HCT116 (cell line): ENCODE measurements at regions not wholly inside any gene's neighbourhood (a gene's known extent, or its start where the extent isn't known, plus 50 kb on each side); places are given as distances from the start of the nearest gene placed in this dataset.
A peak's percentile ranks its signal among the peaks of the same experiment; 100 is the strongest.

Experiments
- CEBPB ChIP-seq: IDR thresholded peaks from 2 replicates; pipeline ENCODE4 v1.6.1; 2012; ENCODE audit warnings: low read depth
- EGR1 ChIP-seq: IDR thresholded peaks from 2 replicates; pipeline ENCODE4 v1.6.1; 2012; ENCODE audit warnings: low read depth
- EZH2 ChIP-seq: fragments of 200-600 bp; sonication (generic); IDR thresholded peaks from 2 replicates; pipeline ENCODE4 v1.6.1; 2017; ENCODE audit warnings: antibody characterized with exemption, mixed run types
- POLR2A ChIP-seq: IDR thresholded peaks from 2 replicates; pipeline ENCODE4 v1.7.0; 2011; ENCODE audit warnings: borderline replicate concordance; ENCODE audit not compliant: insufficient read depth, insufficient read length; ENCODE audit errors: extremely low read depth
- POLR2AphosphoS5 ChIP-seq: IDR thresholded peaks from 2 replicates; pipeline ENCODE4 v1.6.1; 2011; ENCODE audit warnings: mild to moderate bottlenecking, low read depth, low read length, moderate library complexity
- SP1 ChIP-seq: IDR thresholded peaks from 2 replicates; pipeline ENCODE4 v1.6.1; 2012; ENCODE audit warnings: low read depth
- YY1 ChIP-seq: IDR thresholded peaks from 2 replicates; pipeline ENCODE4 v1.6.1; 2011; ENCODE audit warnings: low read length, low read depth, moderate library complexity, mild to moderate bottlenecking; ENCODE audit not compliant: insufficient replicate concordance; ENCODE audit errors: extremely low read depth
- ZNF274 ChIP-seq: fragments of 200-500 bp; sonication (Bioruptor generic); IDR thresholded peaks from 2 replicates; pipeline ENCODE4 v1.6.1; 2014; ENCODE audit warnings: mild to moderate bottlenecking, low read depth, low read length, inconsistent platforms
- TF ChIP-seq, protein P1 (sequence below), 3 experiments: fragments of 200-600 bp in 1 of 3; sonication (generic) in 1 of 3; IDR thresholded peaks in 2 of 3; conservative IDR thresholded peaks in 1 of 3; 2 replicates each; pipeline ENCODE4 v1.5.1; 2012 to 2017; ENCODE audit warnings: low read depth in 2 of 3, low read length in 2 of 3, antibody characterized with exemption in 1 of 3, borderline replicate concordance in 1 of 3, control low read depth in 1 of 3, mild to moderate bottlenecking in 1 of 3, mixed read lengths in 1 of 3, mixed run types in 1 of 3, moderate library complexity in 1 of 3; ENCODE audit not compliant: insufficient read depth in 1 of 3
- TF ChIP-seq, protein P2 (sequence below): IDR thresholded peaks from 2 replicates; pipeline ENCODE4 v1.6.1; 2012; ENCODE audit warnings: low read depth
- TF ChIP-seq, protein P3 (sequence below): IDR thresholded peaks from 2 replicates; pipeline ENCODE4 v1.6.1; 2012

DNA sequence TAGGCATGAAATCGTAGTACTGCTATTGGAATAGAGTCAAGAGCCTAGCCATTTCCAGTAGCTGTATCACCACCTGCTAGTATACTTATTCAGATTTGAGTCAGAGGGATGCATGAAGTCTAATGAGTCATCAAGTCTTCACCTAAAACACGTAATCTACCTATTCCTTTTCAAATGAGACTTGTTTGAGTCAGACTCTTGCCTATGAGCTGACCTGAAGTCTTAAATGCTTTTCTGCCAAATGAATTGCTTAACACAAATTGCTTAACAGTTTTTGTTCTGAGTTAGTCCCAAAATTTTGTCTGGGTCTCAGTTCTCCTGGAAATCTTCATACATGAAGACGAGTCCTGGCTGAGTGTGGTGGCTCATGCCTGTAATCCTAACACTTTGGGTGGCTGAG is 165.2 kb downstream of the GNAT3 start:
- TF ChIP-seq, protein P1, sequence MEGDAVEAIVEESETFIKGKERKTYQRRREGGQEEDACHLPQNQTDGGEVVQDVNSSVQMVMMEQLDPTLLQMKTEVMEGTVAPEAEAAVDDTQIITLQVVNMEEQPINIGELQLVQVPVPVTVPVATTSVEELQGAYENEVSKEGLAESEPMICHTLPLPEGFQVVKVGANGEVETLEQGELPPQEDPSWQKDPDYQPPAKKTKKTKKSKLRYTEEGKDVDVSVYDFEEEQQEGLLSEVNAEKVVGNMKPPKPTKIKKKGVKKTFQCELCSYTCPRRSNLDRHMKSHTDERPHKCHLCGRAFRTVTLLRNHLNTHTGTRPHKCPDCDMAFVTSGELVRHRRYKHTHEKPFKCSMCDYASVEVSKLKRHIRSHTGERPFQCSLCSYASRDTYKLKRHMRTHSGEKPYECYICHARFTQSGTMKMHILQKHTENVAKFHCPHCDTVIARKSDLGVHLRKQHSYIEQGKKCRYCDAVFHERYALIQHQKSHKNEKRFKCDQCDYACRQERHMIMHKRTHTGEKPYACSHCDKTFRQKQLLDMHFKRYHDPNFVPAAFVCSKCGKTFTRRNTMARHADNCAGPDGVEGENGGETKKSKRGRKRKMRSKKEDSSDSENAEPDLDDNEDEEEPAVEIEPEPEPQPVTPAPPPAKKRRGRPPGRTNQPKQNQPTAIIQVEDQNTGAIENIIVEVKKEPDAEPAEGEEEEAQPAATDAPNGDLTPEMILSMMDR (IDR thresholded peaks at IDR 0.05 in 2 of 3, conservative IDR thresholded peaks at IDR 0.05 in 1 of 3; ENCODE audit: borderline replicate concordance in 1 of 3, insufficient read depth in 1 of 3, low read depth in 2 of 3, low read length in 2 of 3): no peak
- no peak for TF ChIP-seq EZH2
- peak; percentile 75 for TF ChIP-seq CEBPB
- TF ChIP-seq POLR2AphosphoS5: no peak
- TF ChIP-seq ZNF274: no peak
- no peak for TF ChIP-seq EGR1
- TF ChIP-seq, protein P2, sequence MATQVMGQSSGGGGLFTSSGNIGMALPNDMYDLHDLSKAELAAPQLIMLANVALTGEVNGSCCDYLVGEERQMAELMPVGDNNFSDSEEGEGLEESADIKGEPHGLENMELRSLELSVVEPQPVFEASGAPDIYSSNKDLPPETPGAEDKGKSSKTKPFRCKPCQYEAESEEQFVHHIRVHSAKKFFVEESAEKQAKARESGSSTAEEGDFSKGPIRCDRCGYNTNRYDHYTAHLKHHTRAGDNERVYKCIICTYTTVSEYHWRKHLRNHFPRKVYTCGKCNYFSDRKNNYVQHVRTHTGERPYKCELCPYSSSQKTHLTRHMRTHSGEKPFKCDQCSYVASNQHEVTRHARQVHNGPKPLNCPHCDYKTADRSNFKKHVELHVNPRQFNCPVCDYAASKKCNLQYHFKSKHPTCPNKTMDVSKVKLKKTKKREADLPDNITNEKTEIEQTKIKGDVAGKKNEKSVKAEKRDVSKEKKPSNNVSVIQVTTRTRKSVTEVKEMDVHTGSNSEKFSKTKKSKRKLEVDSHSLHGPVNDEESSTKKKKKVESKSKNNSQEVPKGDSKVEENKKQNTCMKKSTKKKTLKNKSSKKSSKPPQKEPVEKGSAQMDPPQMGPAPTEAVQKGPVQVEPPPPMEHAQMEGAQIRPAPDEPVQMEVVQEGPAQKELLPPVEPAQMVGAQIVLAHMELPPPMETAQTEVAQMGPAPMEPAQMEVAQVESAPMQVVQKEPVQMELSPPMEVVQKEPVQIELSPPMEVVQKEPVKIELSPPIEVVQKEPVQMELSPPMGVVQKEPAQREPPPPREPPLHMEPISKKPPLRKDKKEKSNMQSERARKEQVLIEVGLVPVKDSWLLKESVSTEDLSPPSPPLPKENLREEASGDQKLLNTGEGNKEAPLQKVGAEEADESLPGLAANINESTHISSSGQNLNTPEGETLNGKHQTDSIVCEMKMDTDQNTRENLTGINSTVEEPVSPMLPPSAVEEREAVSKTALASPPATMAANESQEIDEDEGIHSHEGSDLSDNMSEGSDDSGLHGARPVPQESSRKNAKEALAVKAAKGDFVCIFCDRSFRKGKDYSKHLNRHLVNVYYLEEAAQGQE: no peak
- TF ChIP-seq POLR2A: no peak
- TF ChIP-seq, protein P3, sequence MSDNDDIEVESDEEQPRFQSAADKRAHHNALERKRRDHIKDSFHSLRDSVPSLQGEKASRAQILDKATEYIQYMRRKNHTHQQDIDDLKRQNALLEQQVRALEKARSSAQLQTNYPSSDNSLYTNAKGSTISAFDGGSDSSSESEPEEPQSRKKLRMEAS: peak; percentile 35; the same call in 1 of the 2 replicates
- no peak for TF ChIP-seq YY1
- TF ChIP-seq SP1: peak; percentile 64
